ENCODE measurements at regions not wholly inside any gene's neighbourhood (a gene's known extent, or its start where the extent isn't known, plus 50 kb on each side); places are given as distances from the start of the nearest gene placed in this dataset.
A peak's percentile ranks its signal among the peaks of the same experiment; 100 is the strongest.

- Mint-ChIP-seq H3K27me3 (peaks cover 36% of the 10 kb centered on the region), H3K36me3 (ENCODE audit: low read depth) (no peaks in the 10 kb centered on the region), H3K4me3 (peak overlapping the region; percentile 9), H3K4me1 (ENCODE audit: low read depth) (peaks cover 45% of the 10 kb centered on the region), H3K27ac (peak overlapping the region; percentile 78), H3K9me3 (peaks cover 4% of the 10 kb centered on the region)
- DNase-seq: peak; percentile 50
Observed at GRCh38 chrX:39766085-39766726, 331.6 kb downstream of the BCOR start.

GRCh38 chrX:39766855-39767254, 330.9 kb downstream of the BCOR start:
- no peak for DNase-seq
- Mint-ChIP-seq H3K27ac (no peak overlapping the region), H3K27me3 (peaks cover 39% of the 10 kb centered on the region), H3K4me1 (ENCODE audit: low read depth) (peaks cover 45% of the 10 kb centered on the region), H3K36me3 (ENCODE audit: low read depth) (no peaks in the 10 kb centered on the region), H3K9me3 (peaks cover 4% of the 10 kb centered on the region), H3K4me3 (no peak overlapping the region)

GRCh38 chrX:39767446-39767845, 330.3 kb downstream of the BCOR start:
- Mint-ChIP-seq H3K36me3 (ENCODE audit: low read depth) (no peaks in the 10 kb centered on the region), H3K27ac (no peak overlapping the region), H3K27me3 (peaks cover 38% of the 10 kb centered on the region), H3K4me3 (no peak overlapping the region), H3K9me3 (peaks cover 4% of the 10 kb centered on the region), H3K4me1 (ENCODE audit: low read depth) (peaks cover 44% of the 10 kb centered on the region)
- no peak for DNase-seq

DNA sequence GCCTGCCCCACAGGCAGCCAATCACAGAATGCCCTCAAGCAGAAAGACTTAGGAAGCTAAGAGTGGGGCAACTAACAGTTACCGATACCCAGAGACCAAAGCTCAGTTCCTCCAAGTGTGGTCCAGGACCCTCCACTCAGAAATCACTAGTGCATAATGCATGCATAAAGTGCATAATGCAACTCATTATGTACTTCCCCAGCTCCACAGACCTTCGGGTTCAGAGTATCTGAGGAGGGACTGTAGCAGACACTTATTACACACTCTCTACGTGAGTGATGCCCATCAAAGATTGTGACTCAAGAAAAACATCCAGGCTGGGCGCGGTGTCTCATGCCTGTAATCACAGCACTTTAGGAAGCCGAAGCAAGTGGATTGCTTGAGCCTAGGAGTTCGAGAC, 328.0 kb downstream of the BCOR start:
- no peak for DNase-seq
- H3K36me3 Mint-ChIP-seq (ENCODE audit: low read depth): no peaks in the 10 kb centered on the region
- H3K4me1 Mint-ChIP-seq (ENCODE audit: low read depth): peaks cover 59% of the 10 kb centered on the region
- no peak overlapping the region for H3K4me3 Mint-ChIP-seq
- H3K27ac Mint-ChIP-seq: no peak overlapping the region
- peaks cover 4% of the 10 kb centered on the region for H3K9me3 Mint-ChIP-seq
- H3K27me3 Mint-ChIP-seq: peaks cover 48% of the 10 kb centered on the region

GRCh38 chrX:39771089-39771488, 326.7 kb downstream of the BCOR start:
- Mint-ChIP-seq H3K27me3 (peaks cover 46% of the 10 kb centered on the region), H3K4me1 (ENCODE audit: low read depth) (peaks cover 52% of the 10 kb centered on the region), H3K4me3 (no peak overlapping the region)

GRCh38 chrX:39772057-39772832, 325.5 kb downstream of the BCOR start:
- peaks cover 4% of the 10 kb centered on the region for H3K9me3 Mint-ChIP-seq
- H3K27ac Mint-ChIP-seq: peak overlapping the region; percentile 80
- no peaks in the 10 kb centered on the region for H3K36me3 Mint-ChIP-seq (ENCODE audit: low read depth)
- peak overlapping the region; percentile 23 for H3K4me3 Mint-ChIP-seq
- peaks cover 46% of the 10 kb centered on the region for H3K4me1 Mint-ChIP-seq (ENCODE audit: low read depth)
- H3K27me3 Mint-ChIP-seq: peaks cover 44% of the 10 kb centered on the region
- DNase-seq: peak; percentile 73

More at GRCh38 chrX:39771089-39771488, 326.7 kb downstream of the BCOR start:
- no peak for DNase-seq
- Mint-ChIP-seq H3K9me3 (peaks cover 4% of the 10 kb centered on the region), H3K36me3 (ENCODE audit: low read depth) (no peaks in the 10 kb centered on the region), H3K27ac (no peak overlapping the region)

- Mint-ChIP-seq H3K4me3 (no peak overlapping the region), H3K4me1 (ENCODE audit: low read depth) (peaks cover 55% of the 10 kb centered on the region), H3K27ac (peak overlapping the region; percentile 54), H3K9me3 (peaks cover 4% of the 10 kb centered on the region), H3K27me3 (peaks cover 51% of the 10 kb centered on the region), H3K36me3 (ENCODE audit: low read depth) (no peaks in the 10 kb centered on the region)
- no peak for DNase-seq
Observed at GRCh38 chrX:39773150-39773549, 324.6 kb downstream of the BCOR start.

DNA sequence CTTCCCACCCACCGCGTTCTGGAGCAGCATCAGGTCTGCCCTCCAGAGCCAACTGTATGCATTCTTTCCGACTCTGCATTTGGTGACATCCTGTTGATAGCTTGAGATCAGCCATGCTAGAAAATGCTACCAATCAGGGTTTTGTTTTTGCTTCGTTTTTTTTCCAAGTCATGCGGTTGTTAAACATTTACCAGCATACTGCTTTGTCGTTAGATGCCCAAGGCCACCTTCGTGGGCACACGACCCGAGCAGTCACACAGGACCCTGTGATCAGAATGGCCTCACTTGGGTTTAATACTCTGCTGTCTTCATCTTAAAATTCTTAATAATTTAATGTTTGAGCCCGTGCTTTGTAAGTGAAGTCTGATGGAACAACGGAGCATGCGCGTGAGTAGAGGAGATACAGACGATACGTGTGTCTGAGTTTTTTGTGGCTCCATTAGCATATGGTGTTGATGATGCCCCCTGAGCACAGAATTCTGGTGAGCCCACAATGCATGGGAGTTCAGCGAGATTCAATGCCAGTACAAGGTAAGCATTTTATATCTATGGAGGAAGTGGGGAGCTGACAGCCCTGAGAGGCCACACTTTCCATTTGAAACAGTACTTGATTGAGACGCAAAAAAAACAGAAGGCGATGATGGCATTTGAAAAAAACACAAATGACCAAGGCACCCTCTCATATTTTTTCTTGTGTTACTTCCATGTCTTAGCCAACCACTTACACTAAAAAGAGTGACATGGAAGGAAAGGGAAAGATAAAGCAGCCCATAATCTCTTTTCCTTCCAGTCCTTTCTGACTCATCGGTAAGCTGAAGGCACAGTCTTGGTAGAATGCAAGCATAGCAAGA, 323.6 kb downstream of the BCOR start:
- Mint-ChIP-seq H3K4me1 (ENCODE audit: low read depth) (peaks cover 59% of the 10 kb centered on the region), H3K4me3 (peak overlapping the region; percentile 50), H3K27me3 (peaks cover 59% of the 10 kb centered on the region), H3K9me3 (peaks cover 4% of the 10 kb centered on the region), H3K36me3 (ENCODE audit: low read depth) (no peaks in the 10 kb centered on the region), H3K27ac (peak overlapping the region; percentile 89)
- DNase-seq: peak; percentile 53

DNA sequence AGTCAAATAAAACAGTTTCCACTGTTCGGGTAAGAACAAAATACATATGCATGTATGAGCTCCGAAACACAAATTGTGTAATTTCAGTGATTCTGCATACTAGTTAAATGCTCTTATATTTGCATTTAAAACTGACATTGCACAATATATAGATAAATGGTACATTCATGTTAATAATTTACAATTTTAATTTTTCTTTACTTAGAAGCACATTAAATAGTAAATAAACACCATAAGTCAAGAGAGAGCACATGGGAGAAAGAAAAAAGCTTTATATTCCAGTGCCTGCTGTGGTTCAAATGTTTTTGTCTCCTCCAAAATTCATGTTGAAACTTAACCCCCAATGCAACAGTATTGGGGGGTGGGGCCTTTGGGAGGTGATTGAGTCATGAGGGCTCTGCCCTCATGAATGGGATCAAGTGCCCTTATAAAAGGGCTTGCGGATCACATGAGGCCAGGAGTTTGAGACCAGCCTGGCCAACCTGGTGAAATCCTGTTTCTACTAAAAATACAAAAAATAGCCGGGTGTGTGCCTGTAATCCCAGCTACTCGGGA, 322.9 kb downstream of the BCOR start:
- Mint-ChIP-seq H3K4me3 (peak overlapping the region; percentile 50), H3K27ac (peak overlapping the region; percentile 89), H3K9me3 (peaks cover 4% of the 10 kb centered on the region), H3K4me1 (ENCODE audit: low read depth) (peaks cover 60% of the 10 kb centered on the region), H3K27me3 (peaks cover 61% of the 10 kb centered on the region), H3K36me3 (ENCODE audit: low read depth) (no peaks in the 10 kb centered on the region)
- no peak for DNase-seq

GRCh38 chrX:39777623-39778025, 320.1 kb downstream of the BCOR start:
- no peaks in the 10 kb centered on the region for H3K36me3 Mint-ChIP-seq (ENCODE audit: low read depth)
- DNase-seq: no peak
- H3K4me3 Mint-ChIP-seq: peak overlapping the region; percentile 35
- H3K27ac Mint-ChIP-seq: peak overlapping the region; percentile 91
- no peaks in the 10 kb centered on the region for H3K9me3 Mint-ChIP-seq
- peaks cover 43% of the 10 kb centered on the region for H3K4me1 Mint-ChIP-seq (ENCODE audit: low read depth)
- peaks cover 46% of the 10 kb centered on the region for H3K27me3 Mint-ChIP-seq

- Mint-ChIP-seq H3K4me3 (no peak overlapping the region), H3K27me3 (peaks cover 36% of the 10 kb centered on the region), H3K9me3 (no peaks in the 10 kb centered on the region), H3K36me3 (ENCODE audit: low read depth) (no peaks in the 10 kb centered on the region), H3K4me1 (ENCODE audit: low read depth) (peaks cover 24% of the 10 kb centered on the region), H3K27ac (no peak overlapping the region)
- DNase-seq: no peak
Observed at GRCh38 chrX:39779952-39780783, 317.6 kb downstream of the BCOR start.

DNA sequence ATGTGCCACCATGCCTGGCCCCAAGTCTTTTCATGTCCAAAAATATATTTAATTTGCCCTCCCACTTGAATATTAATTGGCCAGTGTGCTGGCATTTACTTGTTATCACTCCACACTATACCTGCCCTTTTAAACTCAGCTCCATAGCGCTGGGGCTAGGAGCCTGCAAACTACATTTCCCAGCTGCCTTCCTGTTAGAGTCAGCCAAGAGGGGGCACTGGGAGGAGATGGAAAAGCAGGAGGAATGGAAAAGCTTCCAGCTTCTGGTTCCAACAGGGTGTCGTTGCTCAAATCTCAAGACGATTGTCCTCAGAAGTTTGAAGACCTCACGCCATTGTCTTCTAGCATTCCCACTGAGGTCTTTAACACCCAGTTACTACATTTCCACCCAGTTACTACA, 315.5 kb downstream of the BCOR start:
- H3K4me1 Mint-ChIP-seq (ENCODE audit: low read depth): peaks cover 16% of the 10 kb centered on the region
- no peak for DNase-seq
- no peak overlapping the region for H3K27ac Mint-ChIP-seq
- peaks cover 39% of the 10 kb centered on the region for H3K27me3 Mint-ChIP-seq
- H3K36me3 Mint-ChIP-seq (ENCODE audit: low read depth): no peaks in the 10 kb centered on the region
- H3K4me3 Mint-ChIP-seq: no peak overlapping the region
- H3K9me3 Mint-ChIP-seq: no peaks in the 10 kb centered on the region

GRCh38 chrX:39787999-39788398, 309.8 kb downstream of the BCOR start:
- Mint-ChIP-seq H3K4me1 (ENCODE audit: low read depth) (peaks cover 7% of the 10 kb centered on the region), H3K27me3 (peaks cover 23% of the 10 kb centered on the region), H3K27ac (no peak overlapping the region), H3K4me3 (no peak overlapping the region), H3K9me3 (no peaks in the 10 kb centered on the region), H3K36me3 (ENCODE audit: low read depth) (no peaks in the 10 kb centered on the region)
- no peak for DNase-seq

- peaks cover 28% of the 10 kb centered on the region for H3K27me3 Mint-ChIP-seq
- H3K4me3 Mint-ChIP-seq: no peak overlapping the region
- no peak overlapping the region for H3K27ac Mint-ChIP-seq
- no peaks in the 10 kb centered on the region for H3K9me3 Mint-ChIP-seq
- H3K36me3 Mint-ChIP-seq (ENCODE audit: low read depth): no peaks in the 10 kb centered on the region
- peaks cover 7% of the 10 kb centered on the region for H3K4me1 Mint-ChIP-seq (ENCODE audit: low read depth)
- DNase-seq: no peak
Observed at GRCh38 chrX:39788521-39788920, 309.2 kb downstream of the BCOR start.
